Progenitor cell of endocrine pancreas (in vitro differentiated cells): ENCODE measurements at regions not wholly inside any gene's neighbourhood (a gene's known extent, or its start where the extent isn't known, plus 50 kb on each side); places are given as distances from the start of the nearest gene placed in this dataset.

Source experiments
- DNase-seq: peaks from one replicate; pipeline ENCODE4 v3.0.0; 2021; ENCODE audit warnings: low spot score; ENCODE audit not compliant: unreplicated experiment
- H3K27ac Mint-ChIP-seq: 2 replicates; pipeline ENCODE4 v1.8.0; 2021; ENCODE audit warnings: mild to moderate bottlenecking, moderate library complexity, mixed read lengths
- H3K27me3 Mint-ChIP-seq: 2 replicates; pipeline ENCODE4 v1.8.0; 2021; ENCODE audit warnings: mixed read lengths
- H3K36me3 Mint-ChIP-seq: 2 replicates; pipeline ENCODE4 v1.8.0; 2022; ENCODE audit warnings: mixed read lengths; ENCODE audit not compliant: insufficient read depth
- H3K4me1 Mint-ChIP-seq: 2 replicates; pipeline ENCODE4 v1.8.0; 2021; ENCODE audit warnings: low read depth, mixed read lengths
- H3K4me3 Mint-ChIP-seq: 2 replicates; pipeline ENCODE4 v1.8.0; 2021; ENCODE audit warnings: low read depth, mild to moderate bottlenecking, moderate library complexity, mixed read lengths
- H3K9me3 Mint-ChIP-seq: 2 replicates; pipeline ENCODE4 v1.8.0; 2021; ENCODE audit warnings: low read depth, mixed read lengths
- CTCF ChIP-seq: fragments of 200-600 bp; sonication (generic); IDR thresholded peaks from one replicate; pipeline ENCODE4 v1.5.0; 2021; ENCODE audit warnings: antibody characterized with exemption, mild to moderate bottlenecking; ENCODE audit not compliant: unreplicated experiment

- no peaks in the 10 kb centered on the region for H3K9me3 Mint-ChIP-seq
- no peak for DNase-seq
- H3K4me1 Mint-ChIP-seq: no peaks in the 10 kb centered on the region
- peaks cover 7% of the 10 kb centered on the region for H3K27me3 Mint-ChIP-seq
- H3K27ac Mint-ChIP-seq: no peak overlapping the region
- no peak overlapping the region for H3K4me3 Mint-ChIP-seq
- H3K36me3 Mint-ChIP-seq: no peaks in the 10 kb centered on the region
- no peak for TF ChIP-seq CTCF
Observed at GRCh38 chr16:56115817-56116576, 75.3 kb upstream of the GNAO1 start.

GRCh38 chr16:56113223-56113622 is 78.1 kb upstream of the GNAO1 start:
- H3K36me3 Mint-ChIP-seq: no peaks in the 10 kb centered on the region
- no peaks in the 10 kb centered on the region for H3K9me3 Mint-ChIP-seq
- H3K4me1 Mint-ChIP-seq: peaks cover 1% of the 10 kb centered on the region
- H3K4me3 Mint-ChIP-seq: no peak overlapping the region
- peaks cover 7% of the 10 kb centered on the region for H3K27me3 Mint-ChIP-seq
- no peak overlapping the region for H3K27ac Mint-ChIP-seq
- no peak for TF ChIP-seq CTCF
- no peak for DNase-seq

DNA sequence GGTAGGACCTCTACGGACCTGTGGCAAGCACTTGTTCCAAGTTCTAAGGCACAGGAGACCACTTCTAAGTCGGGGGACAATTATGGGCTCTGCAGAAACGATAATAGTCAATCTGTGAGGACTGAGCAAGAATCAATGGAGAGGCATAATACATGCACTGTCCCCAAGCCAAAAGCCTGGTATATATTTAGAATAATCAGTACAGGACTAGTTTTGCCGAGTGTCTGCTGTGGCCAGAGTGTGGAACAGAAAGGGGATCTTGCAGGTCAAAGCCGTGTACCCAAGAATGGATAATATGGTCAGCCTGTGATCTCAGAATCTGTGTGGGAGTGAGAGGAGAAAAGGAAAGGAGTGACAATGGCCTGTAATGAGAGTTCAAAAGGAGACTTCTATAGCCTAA is 80.2 kb upstream of the GNAO1 start:
- no peak overlapping the region for H3K27ac Mint-ChIP-seq
- no peaks in the 10 kb centered on the region for H3K36me3 Mint-ChIP-seq
- H3K4me1 Mint-ChIP-seq: peaks cover 1% of the 10 kb centered on the region

DNA sequence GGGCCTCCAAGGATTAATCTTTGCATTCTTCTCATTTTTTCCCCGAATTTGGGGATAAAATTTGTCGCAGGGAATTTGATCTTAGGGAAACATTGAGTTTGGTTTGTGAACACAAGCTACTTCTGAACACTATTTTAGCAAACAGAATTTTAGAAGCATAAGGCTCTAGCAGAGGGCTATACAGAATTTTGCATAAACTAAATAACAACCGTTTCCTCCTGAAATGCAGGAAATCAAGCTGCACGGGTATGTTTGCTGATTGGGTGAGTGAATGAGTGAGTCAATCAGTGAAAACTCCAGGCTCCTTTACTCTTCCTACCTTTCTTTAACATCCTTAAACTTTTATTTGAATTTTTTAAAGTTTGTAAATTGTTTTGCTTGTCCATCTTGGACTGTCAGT is 81.3 kb upstream of the GNAO1 start:
- Mint-ChIP-seq H3K4me3 (no peak overlapping the region), H3K27me3 (peaks cover 3% of the 10 kb centered on the region), H3K27ac (no peak overlapping the region), H3K4me1 (peaks cover 1% of the 10 kb centered on the region), H3K36me3 (no peaks in the 10 kb centered on the region), H3K9me3 (no peaks in the 10 kb centered on the region)
- DNase-seq: no peak
- no peak for TF ChIP-seq CTCF

More for the DNA sequence above, 80.2 kb upstream of the GNAO1 start:
- H3K9me3 Mint-ChIP-seq: no peaks in the 10 kb centered on the region
- H3K27me3 Mint-ChIP-seq: peaks cover 5% of the 10 kb centered on the region
- no peak for DNase-seq
- no peak for TF ChIP-seq CTCF
- H3K4me3 Mint-ChIP-seq: no peak overlapping the region

- no peaks in the 10 kb centered on the region for H3K27me3 Mint-ChIP-seq
- TF ChIP-seq CTCF: no peak
- no peak overlapping the region for H3K27ac Mint-ChIP-seq
- no peaks in the 10 kb centered on the region for H3K9me3 Mint-ChIP-seq
- DNase-seq: no peak
- H3K4me3 Mint-ChIP-seq: no peak overlapping the region
- H3K4me1 Mint-ChIP-seq: peaks cover 1% of the 10 kb centered on the region
- H3K36me3 Mint-ChIP-seq: no peaks in the 10 kb centered on the region
Observed at GRCh38 chr16:56109205-56109604, 82.1 kb upstream of the GNAO1 start.
